ENCODE measurements at regions not wholly inside any gene's neighbourhood (a gene's known extent, or its start where the extent isn't known, plus 50 kb on each side); places are given as distances from the start of the nearest gene placed in this dataset.
"Not testable (repeated sequence)": the region's sequence is repeated elsewhere in the genome, so short reads cannot be mapped to it uniquely, and the experiment has no call there.

GRCh38 chr3:145490088-145491048 is 670.6 kb downstream of the PLOD2 start:
- DNase-seq = no peak

- no peak for DNase-seq
Observed at GRCh38 chr3:145492456-145492855, 668.5 kb downstream of the PLOD2 start.

GRCh38 chr3:145517416-145517815 is 643.6 kb downstream of the PLOD2 start:
- DNase-seq = not testable (repeated sequence)

GRCh38 chr3:145518639-145519038 is 642.3 kb downstream of the PLOD2 start:
- no peak for DNase-seq

- DNase-seq = no peak
Observed at GRCh38 chr3:145519398-145520047, 641.5 kb downstream of the PLOD2 start.

GRCh38 chr3:145522179-145522578 is 638.8 kb downstream of the PLOD2 start:
- DNase-seq = no peak

- DNase-seq = no peak
Observed at GRCh38 chr3:145522893-145523651, 637.9 kb downstream of the PLOD2 start.

GRCh38 chr3:145531548-145531947 is 629.4 kb downstream of the PLOD2 start:
- DNase-seq = no peak

- DNase-seq = no peak
Observed at GRCh38 chr3:145533696-145534095, 627.3 kb downstream of the PLOD2 start.

- DNase-seq = no peak
Observed at GRCh38 chr3:145536461-145536860, 624.5 kb downstream of the PLOD2 start.

GRCh38 chr3:145550522-145550921 is 610.5 kb downstream of the PLOD2 start:
- DNase-seq = no peak

- DNase-seq = peak; percentile 80
Observed at GRCh38 chr3:145557405-145557804, 603.6 kb downstream of the PLOD2 start.

GRCh38 chr3:145578471-145578870 is 582.5 kb downstream of the PLOD2 start:
- no peak for DNase-seq

GRCh38 chr3:145581694-145582093 is 579.3 kb downstream of the PLOD2 start:
- no peak for DNase-seq

GRCh38 chr3:145604851-145605250 is 556.1 kb downstream of the PLOD2 start:
- no peak for DNase-seq

- no peak for DNase-seq
Observed at GRCh38 chr3:145620002-145620401, 541.0 kb downstream of the PLOD2 start.

- no peak for DNase-seq
Observed at GRCh38 chr3:145620486-145620885, 540.5 kb downstream of the PLOD2 start.

GRCh38 chr3:145623349-145623748 is 537.6 kb downstream of the PLOD2 start:
- DNase-seq = no peak

- no peak for DNase-seq
Observed at GRCh38 chr3:145628211-145628610, 532.8 kb downstream of the PLOD2 start.

GRCh38 chr3:145637105-145637504 is 523.9 kb downstream of the PLOD2 start:
- DNase-seq = no peak

GRCh38 chr3:145639003-145639606 is 521.9 kb downstream of the PLOD2 start:
- DNase-seq = no peak

- no peak for DNase-seq
Observed at GRCh38 chr3:145639875-145640274, 521.1 kb downstream of the PLOD2 start.

GRCh38 chr3:145648396-145648795 is 512.6 kb downstream of the PLOD2 start:
- DNase-seq = no peak

Measured in DMS 273 treated with DMSO at 0.1 percent for 48 hours (cell line).